GM18867 (cell line): ENCODE measurements at regions not wholly inside any gene's neighbourhood (a gene's known extent, or its start where the extent isn't known, plus 50 kb on each side); places are given as distances from the start of the nearest gene placed in this dataset.
"Not testable (repeated sequence)": the region's sequence is repeated elsewhere in the genome, so short reads cannot be mapped to it uniquely, and the experiment has no call there.

ENCODE experiments used
- ATAC-seq: cut with Tn5 transposase; IDR thresholded peaks from one replicate; pipeline ENCODE4 v1.9.1; 2021; ENCODE audit warnings: mild to moderate bottlenecking, moderate library complexity; ENCODE audit not compliant: unreplicated experiment

DNA sequence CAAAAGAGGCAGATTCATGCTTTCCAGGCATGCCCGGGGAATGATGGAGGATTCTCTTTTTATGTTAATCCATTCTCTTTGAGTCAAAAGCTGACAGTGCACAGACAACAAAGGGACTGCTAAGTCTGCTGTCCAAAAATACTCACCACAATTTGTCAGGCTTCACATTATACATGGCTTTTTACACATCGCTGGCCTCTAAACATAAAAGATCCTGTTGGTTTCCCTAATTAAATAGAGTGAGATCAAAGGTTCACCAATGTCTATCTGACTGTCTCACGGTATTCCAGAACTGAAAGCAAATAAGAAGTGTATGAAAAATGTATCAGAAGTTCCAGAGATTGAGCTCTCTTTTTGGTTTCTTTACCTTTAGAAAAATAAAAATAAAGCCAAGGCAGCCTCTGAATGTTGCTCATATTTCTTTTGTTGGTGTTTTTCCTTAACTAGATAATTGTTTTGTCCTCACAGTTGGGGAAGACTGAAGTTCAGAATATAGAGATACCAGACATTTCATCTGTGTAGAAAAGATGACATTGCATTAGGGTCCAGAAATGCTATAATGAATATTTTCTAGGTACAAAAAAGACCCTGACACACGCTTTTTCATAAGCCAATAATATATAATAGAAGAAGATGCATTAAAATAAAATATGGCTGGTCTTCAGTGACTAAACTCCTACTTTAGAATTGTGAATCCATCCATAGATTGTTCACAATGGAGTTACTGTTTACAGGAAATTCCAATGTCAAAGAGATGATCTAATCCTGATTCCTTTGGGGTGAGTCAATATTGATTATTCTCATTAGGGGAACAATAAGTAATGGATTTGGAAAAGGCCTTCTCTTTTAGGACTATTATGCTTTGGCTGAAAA lies 688.2 kb upstream of the CDH6 start:
- no peak for ATAC-seq

DNA sequence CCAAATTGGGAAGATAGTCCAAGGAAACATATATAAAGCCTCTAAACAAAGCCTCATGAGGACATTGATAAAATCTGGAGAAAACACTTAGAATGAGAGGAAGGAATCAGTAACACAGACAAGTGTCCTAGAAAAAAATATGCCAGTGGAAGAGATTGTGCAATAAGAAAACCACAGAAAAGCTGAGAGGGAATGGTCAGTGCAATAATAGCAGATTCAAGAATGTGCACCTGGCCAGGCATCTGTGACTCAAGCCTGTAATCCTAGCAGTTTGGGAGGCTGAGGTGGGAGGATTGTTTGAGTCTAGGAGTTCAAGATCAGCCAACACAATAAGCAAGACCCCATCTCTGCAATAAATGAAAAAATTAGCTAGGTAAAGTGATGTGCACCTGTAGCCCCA lies 691.2 kb upstream of the CDH6 start:
- no peak for ATAC-seq

DNA sequence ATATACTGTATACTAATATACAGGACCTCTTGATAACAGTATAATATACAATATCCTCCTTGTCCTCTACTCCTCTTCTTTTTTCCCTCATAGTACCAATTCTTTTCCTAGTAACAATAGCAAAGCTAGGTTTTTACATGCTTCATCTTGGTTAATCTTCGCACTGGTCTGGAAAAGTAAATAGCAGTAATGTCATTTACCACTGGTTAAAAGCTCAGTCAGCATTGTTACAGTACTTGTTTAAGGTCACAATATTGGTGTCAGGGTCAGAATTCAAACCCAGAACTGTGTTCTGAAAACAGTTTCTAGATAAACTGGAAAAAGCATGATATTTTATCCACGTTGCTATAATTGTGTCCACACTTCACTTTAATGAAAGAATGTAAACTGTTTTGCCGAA lies 692.4 kb upstream of the CDH6 start:
- no peak for ATAC-seq

DNA sequence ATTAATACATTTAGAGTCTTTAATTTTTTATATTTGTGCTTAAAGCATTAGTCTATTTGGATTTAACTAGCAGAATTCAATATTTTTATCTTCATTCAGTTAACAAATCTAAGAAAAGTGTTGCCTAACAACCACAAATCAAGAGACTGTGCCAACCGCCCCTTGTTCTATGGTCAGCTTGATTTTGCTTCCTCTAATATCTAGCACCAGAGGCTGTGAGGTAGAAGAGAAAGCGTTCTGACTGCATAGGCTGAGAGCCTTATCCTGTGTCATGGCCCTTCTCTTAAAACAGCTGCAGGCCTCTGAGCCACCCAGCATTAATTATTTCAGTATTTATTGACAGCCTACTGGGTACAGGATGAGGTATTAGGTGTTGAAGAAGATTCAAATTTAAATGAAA lies 693.0 kb upstream of the CDH6 start:
- ATAC-seq: no peak

DNA sequence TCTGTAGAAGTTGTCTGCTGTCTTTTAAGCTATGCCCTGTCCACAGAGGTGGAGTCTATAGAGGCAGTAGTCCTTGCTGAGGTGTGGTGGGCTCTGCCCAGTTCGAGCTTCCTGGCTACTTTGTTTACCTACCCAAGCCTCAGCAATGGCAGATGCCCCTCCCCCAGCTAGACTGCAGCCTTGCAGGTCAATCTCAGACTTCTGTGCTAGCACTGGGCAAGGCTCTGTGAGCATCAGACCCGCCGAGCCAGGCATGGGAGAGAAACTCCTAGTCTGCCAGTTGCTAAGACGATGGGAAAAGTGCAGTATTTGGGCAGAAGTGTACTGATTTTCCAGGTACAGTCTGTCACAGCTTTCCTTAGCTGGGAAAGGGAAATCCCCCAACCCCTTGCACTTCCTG lies 694.1 kb upstream of the CDH6 start:
- ATAC-seq: no peak

DNA sequence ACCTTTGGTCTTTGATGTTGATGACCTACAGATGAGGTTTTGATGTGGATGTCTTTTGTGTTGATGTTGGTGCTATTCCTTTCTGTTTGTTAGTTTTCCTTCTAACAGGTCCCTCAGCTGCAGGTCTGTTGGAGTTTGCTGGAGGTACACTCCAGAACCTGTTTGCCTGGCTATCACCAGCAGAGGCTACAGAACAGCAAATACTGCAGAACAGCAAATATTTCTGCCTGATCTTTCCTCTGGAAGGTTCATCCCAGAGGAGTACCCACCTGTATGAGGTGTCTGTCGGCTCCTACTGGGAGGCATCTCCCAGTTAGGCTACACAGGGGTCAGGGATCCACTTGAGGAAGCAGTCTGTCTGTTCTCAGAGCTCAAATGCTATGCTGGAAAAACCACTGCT lies 694.5 kb upstream of the CDH6 start:
- ATAC-seq: no peak

DNA sequence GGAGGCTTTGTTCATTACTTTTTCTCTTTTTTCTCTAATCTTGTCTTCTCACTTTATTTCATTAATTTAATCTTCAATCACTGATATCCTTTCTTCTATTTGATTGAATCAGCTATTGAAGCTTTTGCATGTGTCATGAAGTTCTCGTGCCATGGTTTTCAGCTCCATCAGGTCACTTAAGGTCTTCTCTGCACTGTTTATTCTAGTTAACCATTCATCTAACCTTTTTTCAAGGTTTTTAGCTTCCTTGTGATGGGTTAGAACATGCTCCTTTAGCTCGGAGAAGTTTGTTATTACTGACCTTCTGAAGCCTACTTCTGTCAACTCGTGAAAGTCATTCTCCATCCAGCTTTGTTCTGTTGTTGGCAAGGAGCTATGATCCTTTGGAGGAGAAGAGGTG lies 695.0 kb upstream of the CDH6 start:
- not testable (repeated sequence) for ATAC-seq

DNA sequence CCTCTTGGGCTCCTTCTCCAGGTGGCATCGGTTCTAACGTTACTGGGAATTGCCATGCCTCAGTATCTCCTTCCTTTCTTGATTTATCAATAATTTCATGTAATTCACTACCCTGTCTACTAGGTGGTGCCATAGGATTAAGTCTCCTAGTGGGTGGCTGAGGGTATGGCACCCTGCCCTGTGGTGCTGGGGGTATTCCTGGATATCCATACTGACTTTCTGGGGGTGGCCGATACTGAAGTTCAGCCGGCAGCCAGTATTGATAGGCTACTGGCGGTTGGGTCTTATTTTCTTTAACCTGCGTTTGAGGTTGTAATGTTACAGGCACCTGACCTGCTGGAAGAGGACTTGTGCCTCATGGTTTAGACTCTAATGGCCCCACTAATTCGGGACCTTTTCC lies 699.4 kb upstream of the CDH6 start:
- ATAC-seq: not testable (repeated sequence)

DNA sequence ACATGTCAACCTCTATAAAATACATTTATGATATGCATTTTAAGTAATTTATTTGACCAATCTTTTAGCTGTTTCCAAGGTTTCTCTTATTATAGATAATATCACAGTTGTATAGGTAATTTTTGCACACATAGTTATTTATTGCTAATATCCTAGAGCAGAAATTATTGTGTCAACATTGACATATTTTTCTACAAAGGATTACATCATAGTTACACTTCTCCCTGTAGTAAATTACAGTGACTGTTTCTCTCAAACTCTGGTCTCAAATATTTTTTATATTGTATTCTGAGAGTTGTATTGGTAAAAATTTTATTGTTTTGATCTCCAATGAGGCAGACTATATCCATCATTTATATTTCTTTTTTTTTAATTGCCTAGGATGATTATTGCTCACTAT lies 714.4 kb upstream of the CDH6 start:
- ATAC-seq: no peak

DNA sequence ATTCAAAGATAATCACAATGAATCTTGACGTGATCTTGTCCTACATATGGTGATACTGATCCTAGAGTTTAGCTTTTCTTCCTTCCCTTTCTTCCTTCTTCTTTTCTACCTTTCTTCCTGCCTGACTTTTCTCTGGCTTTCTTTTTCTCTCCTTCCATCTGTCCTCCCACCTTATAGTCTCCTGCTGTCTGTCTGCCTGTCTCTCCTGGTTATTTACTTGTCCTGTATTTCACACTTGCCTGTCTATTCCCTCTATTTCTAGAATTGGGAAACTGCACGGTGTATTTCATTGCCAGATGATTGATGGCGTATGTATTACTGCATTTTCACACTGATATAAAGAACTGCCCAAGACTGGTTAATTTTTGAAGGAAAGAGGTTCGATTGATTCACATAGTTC lies 718.1 kb upstream of the CDH6 start:
- no peak for ATAC-seq

DNA sequence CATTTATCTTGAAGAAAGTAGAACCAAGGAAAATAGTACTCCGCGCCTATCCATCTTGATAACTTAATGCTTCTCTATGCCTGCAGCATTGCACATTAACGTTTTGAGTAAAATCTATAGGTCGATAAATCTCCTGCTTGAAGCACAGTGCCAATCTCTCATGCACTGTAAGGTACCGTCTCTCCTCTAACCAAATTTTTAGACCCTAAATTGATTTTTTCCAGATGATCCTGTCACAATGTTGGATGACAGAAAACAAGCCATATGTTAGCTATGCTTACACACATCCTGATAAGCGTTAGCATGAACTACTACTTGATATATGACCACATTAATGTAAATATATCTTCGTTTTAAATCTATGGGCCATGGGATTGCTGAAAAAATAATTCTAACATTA lies 723.8 kb upstream of the CDH6 start:
- ATAC-seq: no peak

DNA sequence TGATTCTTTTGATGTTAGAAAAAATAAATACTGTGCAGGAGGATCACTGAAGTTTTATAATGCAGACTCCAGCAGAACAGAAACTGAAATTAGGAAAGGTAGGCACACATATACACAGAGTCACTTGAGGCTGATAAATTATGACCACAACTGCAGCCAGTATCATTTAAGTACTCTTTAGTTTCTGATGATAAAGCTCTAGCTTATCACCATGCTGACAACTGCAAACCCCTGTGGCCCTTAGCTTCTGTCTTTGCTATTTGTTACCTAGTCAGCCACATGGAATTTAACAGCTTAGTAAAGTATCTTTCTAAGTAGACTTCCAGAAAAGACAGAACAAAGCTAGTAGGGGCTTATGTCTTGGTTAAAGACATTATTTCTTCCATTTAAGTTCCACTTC lies 734.8 kb upstream of the CDH6 start:
- no peak for ATAC-seq

DNA sequence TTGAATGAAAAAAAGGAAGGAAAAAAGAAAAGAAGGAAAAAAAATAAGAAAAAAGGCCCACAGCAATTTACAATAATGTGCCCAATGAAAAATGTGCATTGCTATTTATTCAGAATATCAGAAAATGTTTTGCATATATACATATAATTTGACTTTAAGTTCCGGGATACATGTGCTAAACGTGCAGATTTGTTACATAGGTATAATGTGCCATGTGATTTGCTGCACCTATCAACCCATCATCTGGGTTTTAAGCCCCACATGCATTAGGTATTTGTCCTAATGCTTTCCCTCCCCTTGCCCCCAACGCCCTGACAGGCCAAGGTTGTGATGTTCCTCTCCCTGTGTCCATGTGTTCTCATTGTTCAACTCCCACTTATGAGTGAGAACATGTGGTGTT lies 738.0 kb upstream of the CDH6 start:
- not testable (repeated sequence) for ATAC-seq

DNA sequence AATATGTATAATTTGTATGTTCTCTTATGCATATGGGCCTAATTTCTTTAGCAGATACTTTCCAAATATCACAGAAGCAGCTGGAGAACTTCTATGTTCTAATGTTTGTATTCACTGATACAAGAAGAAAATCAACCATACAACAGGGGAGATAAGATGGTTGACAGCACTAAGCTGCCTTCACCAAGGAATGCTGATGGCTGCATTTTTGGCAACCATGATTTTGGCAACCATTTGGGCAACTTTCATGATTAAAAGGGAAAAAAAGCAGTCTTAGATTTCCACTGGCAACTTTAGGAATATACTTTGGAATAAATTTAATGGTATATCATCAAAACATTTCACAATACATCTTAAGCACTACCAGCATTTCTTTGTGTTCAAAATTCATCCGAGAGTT lies 740.3 kb upstream of the CDH6 start:
- no peak for ATAC-seq

DNA sequence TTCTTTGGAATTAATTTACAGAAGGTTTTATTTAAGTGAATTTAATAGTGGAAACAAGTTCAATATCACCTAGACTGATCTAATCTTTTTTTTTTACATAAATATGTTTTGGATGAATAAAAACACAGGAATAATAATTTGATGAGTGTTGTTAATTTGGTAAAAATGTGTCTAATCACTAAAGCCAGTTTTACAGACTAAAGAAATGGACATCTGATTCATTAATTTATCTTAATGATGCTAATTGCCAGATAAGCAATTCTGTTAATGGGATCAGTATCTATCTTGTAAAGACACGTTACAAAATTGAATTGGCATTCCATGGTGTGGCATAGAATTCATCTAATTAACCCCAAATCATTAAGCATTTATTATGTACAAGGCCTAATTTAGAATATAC lies 743.3 kb upstream of the CDH6 start:
- ATAC-seq: no peak

DNA sequence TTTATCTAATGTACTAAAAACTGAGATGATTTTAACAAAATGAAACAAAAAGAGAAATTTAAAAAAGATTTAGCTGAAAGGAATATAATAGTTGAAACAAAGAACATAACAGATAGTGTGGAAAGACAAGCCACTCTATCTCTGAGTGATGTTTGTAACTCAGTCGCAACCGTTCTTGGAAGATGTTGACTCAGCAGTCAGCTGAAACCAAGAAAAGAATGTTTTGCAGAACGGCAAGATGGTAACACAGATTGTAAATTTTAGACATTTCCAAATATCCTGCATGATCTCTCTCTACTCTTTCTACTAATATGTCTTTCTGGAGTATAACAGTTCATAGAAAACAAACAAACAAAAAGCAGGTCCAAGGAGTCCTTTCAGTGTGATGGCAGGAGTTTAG lies 746.1 kb upstream of the CDH6 start:
- no peak for ATAC-seq

DNA sequence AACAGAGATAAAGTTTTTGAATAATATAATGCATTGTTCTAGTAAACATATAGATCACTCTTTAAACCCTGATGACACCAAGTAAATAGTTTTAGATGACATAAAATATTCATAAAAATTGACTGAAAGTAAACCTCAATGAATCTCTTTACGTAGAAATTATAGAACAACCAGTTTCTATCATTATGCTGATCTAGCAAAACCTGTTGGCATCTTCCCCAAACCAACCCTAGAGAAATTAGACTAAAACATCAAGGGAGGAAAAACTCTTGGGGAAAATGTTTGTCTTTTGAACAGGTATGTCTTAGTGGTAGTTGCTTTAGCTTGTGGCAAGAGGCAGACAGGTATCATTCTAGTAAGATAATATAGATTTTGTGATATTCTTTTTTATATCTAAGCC lies 747.0 kb upstream of the CDH6 start:
- no peak for ATAC-seq

DNA sequence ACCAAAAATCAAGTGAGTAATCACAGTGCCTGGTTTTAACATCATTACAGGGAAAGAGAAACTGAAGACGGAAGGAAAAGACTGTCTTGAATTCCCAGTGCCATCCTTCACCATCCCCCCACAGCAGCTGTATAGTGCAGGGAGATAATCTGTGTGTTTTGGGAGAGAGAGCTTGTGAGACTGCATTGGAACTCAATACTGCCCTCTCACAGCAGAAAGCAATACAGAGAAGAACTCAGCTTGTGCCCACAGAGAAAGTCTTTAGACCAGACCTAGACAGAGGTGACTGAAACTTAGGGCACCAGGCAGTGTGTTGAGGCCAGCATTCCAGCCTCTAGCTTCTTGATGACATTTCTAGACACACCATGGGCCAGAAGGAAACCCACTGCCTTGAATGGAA lies 754.7 kb upstream of the CDH6 start:
- ATAC-seq: no peak

DNA sequence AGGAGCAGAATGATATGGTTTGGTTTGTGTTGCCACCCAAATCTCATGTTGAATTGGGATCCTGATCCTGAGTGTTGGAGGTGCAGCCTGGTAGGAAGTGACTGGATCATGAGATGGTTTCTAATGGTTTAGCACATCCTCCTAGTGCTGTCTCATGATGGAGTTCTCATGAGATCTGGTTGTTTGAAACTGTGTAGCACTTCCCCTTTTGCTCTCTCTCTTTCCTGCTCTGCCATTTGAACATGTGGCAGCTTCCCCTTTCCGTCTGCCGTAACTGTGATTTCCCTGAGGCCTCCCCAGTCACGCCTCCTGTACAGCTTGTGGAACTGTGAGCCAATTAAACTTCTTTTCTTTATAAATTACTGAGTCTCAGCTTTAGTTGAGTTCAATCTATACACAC lies 756.8 kb upstream of the CDH6 start:
- no peak for ATAC-seq

DNA sequence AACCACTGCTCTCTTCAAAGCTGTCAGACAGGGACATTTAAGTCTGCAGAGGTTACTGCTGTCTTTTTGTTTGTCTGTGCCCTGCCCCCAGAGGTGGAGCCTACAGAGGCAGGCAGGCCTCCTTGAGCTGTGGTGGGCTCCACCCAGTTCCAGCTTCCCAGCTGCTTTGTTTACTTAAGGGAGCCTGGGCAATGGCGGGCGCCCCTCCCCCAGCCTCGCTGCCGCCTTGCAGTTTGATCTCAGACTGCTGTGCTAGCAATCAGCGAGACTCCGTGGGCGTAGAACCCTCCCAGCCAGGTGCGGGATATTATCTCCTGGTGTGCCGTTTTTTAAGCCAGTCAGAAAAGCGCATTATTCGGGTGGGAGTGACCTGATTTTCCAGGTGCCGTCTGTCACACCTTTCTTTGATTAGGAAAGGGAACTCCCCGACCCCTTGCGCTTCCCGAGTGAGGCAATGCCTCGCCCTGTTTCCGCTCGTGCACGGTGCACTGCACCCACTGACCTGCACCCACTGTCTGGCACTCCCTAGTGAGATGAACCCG lies 764.5 kb upstream of the CDH6 start:
- not testable (repeated sequence) for ATAC-seq

DNA sequence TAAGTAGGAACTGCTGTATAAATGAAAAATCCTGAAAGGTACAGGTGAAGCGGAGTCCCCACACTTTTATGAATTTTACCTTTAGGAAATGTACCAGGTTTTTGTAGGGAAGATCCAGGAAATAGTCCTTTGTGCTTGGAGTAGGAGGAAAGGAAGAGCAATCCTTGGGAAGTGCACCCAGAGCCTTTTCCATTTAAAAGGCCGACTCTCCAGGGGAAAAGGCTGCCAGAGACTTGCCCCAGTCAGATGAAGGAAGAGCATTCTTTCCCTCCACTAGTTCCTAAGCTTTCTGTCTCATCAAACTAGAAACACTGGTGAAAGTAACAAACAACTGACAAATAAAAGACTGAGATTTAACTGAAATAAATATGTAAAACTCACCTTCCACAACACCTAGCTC lies 779.4 kb upstream of the CDH6 start:
- ATAC-seq: no peak

DNA sequence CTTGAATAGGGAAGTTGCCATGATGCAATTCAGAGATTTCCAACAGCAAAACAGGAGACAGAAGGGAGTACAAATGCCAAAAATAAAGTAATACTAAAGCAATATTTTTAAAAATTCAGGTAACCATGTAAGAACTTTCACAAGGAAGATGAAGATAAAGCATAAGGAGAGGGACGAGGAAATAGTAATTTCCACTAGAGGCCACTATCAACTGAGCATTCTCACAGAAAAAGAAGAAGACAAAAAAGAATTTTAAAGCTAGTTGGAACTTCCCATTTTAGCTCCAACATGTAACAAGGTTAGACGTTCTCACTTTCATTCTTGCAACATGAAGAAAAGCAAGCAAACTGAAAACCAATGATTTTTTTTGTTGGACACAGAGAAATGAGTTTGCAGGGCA lies 779.9 kb upstream of the CDH6 start:
- ATAC-seq: no peak

DNA sequence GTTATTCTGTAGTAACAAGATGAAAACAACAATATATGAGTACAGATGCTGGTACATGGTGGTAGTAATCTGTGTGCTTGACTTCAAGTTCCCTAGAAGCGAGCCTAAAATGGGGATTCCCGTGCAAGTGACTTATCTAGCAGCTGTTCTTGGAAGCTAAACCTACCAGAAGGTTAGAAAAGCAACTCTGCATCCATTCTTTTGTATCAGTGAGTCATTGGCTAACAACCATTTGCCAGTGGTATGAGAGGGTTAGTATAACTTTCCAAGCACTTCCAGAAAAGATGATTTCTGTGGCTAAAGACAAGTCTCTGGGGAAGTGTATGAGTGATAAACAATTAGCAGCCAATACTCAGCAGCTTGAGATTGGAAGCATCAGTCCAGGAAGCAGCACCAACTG lies 787.7 kb upstream of the CDH6 start:
- no peak for ATAC-seq
